Glomerular endothelial cell (primary cell): ENCODE measurements at regions not wholly inside any gene's neighbourhood (a gene's known extent, or its start where the extent isn't known, plus 50 kb on each side); places are given as distances from the start of the nearest gene placed in this dataset.
A peak's percentile ranks its signal among the peaks of the same experiment; 100 is the strongest.

ENCODE experiments used
- DNase-seq: peaks from one replicate; pipeline ENCODE4 v3.0.0-alpha.2; 2011; ENCODE audit warnings: low read depth, low spot score; ENCODE audit errors: extremely low read depth

DNA sequence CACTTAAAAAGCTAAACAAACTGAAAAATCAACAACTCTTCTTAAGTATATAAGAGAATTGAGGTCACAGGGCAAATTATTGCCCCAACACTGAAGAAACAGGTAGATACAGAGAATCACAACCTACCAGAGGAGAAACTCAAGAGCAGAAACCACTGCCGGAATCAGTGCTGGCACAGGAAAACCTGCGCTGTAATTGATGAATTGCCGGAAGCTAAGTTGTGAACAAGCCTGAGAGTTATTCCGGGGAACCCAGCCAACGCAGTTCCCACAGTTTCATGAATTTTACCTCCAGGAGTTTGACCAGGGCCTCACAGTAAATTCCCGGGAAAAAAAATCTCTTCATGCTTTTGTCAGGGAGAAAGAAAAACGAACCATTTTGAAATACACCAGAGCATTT, 657.1 kb upstream of the BRINP3 start:
- peak; percentile 67 for DNase-seq

DNA sequence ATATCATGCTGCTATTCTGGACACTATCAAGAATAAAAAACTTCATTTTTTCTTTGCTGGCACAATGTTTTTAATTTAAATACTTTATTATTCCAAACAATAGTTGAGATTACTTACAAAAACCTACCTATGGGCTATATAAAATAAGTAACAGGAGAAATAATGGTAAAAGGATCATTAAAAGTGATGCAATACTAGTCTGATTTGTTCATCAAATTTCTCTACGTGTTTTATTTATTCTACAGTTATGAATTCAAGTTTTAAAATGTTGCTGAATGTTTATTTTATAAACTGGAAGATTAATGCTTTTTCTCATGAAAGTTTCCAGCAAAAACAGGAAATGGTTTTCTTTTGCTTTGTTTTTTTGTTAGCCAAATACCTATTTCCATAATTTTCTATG, 662.4 kb upstream of the BRINP3 start:
- no peak for DNase-seq

DNA sequence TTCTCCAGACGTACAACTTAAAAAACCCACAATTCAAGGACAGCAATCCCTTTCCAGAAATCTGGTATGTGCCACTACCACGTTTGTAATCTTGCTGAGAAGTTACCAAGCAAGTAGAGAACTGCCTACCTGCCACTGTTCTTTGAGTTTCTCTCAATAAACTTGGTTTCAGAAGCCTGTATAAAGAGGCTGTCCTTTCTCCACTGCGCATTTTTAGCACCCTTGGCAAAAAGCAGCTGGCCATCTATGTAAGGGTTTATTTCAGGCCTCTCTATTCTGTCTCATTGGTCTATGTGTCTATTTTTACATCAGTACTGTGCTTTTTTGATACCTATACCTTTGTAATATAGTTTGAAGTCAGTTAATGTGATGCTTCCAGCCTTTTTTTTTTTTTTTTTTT, 665.1 kb upstream of the BRINP3 start:
- no peak for DNase-seq

DNA sequence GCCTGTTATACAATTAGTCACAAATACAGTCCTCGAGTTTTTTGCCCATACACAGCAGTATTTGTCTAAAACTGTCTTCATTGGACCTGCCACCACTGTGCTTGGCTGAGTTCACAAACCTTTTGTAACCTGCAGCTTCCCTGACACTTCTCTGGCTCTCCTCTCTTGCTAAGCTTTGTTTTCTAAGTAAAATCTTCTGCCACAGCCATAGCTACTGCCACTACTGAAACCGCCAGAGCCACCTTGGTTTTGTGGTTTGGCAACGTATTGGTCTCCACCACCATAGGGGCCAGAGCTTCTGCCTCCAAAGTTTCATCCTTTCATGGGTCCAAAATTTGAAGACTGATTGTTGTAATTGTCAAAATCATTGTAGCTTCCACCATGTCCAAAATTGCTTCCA, 668.2 kb upstream of the BRINP3 start:
- no peak for DNase-seq

DNA sequence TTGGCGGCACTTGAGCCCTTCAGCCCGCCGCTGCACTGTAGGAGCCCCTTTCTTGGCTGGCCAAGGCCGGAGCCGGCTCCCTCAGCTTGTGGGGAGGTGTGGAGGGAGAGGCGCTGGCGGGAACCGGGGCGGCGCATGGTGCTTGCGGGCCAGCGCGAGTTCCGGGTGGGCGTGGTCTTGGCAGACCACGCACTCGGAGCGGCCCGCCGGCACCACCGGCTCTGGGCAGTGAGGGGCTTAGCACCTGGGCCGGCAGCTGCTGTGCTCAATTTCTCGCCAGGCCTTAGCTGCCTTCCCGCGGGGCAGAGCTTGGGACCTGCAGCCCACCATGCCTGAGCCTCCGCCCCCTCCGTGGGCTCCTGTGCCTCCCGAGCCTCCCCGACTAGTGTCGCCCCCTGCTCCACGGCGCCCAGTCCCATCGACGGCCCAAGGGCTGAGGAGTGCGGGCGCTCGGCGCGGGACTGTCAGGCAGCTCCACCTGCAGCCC, 673.7 kb upstream of the BRINP3 start:
- DNase-seq, result no peak

DNA sequence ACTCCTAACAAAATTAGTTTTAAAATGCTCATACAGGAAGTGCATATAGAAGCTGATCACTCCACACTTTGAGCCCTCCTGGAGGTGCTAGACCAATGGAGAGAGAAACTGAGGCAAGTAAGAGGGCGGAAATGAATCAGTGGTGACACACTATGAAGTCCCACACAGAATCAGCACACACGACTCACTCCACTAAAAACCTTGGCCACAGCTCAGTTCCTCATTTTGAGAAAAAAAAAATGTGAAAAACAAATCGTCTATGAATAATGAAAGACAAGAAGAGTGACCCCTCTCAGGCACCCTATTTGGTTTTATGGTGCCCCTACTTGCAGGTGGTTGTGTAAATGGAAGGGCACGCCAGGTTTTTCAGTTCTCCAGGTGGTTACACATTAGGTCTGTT, 675.1 kb upstream of the BRINP3 start:
- DNase-seq, result no peak

DNA sequence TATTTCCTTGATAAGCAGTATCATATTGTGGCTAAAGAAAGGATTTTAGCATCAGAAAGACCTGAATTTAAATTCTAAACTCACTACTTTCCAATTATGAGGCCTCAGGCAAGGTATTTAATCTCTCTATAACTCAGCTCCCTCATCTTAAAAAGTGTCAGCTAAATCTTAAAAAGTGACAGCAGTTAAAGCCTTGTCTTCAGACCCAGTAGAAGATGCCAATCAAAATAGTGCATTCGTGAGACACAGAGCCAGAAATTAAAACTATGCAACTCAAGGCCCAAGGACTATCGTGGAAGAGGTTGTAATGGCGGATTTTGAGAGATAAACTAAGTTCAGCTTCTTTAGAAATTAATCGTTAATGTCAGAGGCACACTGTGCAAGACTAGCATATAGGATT, 677.5 kb upstream of the BRINP3 start:
- DNase-seq, result no peak

DNA sequence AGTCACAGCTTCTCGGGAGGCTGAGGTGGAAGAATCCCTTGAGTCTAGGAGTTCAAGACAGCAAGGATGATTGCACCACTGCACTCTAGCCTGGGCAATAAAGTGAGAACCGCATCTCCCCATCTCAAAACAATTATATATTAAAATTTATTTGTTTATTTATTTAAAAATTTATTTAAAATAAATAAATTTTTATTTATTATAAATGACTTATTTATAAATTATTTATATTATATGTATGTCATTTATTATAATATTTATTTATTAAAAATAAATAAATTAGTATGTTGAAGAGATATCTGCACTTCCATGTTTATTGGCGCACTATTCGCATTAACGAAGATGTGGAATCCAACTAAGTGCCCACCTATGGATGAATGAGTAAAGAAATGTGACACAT, 683.2 kb upstream of the BRINP3 start:
- DNase-seq, result no peak

DNA sequence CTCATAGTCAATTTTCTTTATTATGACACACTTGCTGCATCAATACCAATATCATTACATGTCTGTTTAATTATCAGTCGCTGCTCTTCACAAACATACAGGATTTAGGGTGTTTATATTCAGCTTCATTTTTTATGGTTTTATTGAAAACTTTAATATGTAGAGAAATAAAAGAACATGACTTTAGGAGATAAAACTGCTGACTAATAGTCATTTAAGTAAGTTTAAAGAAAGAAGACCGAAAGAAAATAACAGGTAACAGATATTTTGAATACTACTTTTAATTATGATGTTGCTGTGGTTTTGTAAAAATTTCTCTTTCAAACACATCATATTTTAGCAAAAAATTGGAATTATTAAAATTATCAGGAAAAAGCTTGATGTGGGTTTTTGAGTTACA, 685.1 kb upstream of the BRINP3 start:
- DNase-seq, result no peak

DNA sequence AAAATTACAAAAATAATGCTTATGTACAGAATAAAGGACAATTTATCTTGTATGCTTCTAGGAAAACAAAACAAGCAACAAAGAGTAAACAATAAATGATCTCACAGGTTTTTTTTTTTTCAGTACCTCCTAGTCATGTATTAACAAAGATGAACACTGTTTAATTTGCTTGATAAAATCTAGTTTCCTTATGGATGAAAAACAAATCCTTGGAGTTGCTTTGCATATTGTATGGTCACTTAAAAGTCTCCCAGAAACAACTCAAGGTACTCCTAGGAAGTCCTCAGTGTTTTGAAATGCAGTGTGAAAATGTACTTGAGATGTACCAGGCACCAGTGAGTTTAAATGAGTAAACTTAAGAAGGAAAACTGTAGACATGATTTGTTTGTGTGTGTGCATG, 686.0 kb upstream of the BRINP3 start:
- DNase-seq, result no peak

DNA sequence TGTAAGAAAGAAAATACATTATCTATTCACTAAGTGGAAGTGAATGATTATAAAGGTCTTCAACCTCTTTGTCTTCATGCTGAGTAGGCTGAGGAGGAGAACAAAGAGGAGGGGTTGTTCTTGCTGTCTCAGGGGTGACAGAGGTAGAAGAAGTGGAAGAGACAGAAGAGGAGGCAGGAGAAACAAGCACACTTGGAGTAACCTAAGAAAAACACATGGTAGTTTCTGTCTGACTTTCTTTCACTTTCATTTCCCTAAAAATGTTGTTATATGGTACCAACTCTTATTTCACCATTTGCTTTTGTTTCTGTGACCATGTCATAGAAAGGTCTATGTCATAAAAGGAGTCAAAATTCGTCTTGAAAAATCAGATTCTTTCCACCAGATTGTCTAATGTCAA, 696.6 kb upstream of the BRINP3 start:
- no peak for DNase-seq

DNA sequence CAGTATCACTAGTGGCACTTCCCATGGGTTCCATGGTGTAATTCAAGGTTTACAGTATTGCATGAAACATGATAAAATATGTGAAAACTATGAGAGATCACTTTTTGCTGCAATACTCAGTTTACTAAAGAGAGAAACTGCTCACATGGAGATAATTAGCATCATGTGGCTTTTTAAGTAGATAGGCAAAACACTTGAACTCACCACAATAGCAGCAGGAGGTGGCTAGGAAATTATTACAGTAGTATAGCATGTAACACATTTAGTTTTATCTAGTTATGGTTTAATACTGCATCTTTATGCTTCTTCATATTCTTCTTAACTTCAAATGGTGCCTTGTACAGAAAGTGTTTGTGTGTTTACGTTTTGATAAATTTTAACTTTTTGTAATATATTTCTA, 698.5 kb upstream of the BRINP3 start:
- DNase-seq, result no peak

DNA sequence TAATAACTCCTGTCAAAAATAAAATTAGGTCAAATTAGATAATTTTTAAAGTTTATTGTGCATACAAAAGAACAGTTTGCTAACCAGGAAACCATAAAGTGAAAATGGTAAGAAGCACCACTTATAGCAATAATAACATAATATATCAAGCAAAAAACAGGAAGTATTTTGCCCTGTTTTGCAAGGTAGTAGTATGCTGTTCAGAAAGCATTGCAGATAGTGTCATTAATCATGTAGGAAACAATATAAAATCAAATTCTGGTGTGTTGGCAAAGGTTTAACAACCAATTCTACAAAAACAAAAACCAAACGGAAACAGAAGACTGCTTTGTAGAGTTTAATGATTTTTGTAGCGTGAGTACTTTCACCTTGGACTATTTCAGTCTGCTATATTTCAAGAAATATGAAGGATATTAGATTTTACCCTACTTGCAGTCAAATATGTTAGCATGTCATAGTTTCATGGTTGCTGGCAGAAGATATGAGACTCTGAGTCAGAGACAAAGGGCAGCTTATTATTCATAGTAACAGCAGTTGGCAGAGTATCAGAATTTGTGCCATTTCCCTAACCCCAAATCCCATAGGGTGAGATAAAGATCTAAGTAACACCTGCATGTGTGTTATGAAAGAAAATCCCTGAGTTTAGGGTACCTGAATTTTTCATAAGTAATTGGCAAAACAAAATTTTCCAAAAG, 729.0 kb upstream of the BRINP3 start:
- DNase-seq, result peak; percentile 41

DNA sequence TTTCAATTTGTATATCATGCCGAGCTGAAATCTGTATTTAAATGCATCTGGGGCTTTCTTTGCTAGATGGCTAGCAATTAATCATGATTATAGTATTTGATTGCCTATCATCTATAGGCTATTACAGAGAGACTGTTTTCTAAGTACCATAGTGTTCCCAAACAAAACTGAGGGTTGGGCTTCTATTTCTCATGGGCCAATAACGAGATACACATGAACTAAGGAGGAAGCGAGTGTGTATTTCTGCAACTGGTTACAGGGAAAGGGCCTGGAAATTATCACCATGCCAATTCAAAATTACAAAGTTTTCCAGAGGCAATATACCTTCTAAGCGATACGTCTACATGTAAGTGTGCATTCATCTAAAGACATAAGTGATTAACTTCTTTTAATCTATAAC, 744.5 kb upstream of the BRINP3 start:
- DNase-seq, result no peak

DNA sequence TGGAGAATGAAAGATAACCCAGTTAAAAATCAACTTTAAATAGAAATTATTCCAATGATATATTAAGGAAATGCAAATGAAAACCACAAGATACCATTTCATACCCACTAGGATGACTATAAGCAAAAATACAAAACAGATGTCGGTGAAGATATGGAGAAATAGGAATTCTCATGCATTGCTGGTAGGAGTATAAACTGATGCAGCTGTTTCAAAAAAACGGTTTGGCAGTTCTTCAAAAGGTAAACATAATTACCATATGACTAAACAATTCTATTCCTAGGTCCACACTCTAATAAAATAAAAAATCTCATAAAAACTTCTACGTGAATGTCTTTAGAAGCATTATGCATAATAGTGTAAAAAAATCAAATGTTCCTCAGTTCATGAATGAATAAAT, 763.3 kb upstream of the BRINP3 start:
- DNase-seq, result no peak

DNA sequence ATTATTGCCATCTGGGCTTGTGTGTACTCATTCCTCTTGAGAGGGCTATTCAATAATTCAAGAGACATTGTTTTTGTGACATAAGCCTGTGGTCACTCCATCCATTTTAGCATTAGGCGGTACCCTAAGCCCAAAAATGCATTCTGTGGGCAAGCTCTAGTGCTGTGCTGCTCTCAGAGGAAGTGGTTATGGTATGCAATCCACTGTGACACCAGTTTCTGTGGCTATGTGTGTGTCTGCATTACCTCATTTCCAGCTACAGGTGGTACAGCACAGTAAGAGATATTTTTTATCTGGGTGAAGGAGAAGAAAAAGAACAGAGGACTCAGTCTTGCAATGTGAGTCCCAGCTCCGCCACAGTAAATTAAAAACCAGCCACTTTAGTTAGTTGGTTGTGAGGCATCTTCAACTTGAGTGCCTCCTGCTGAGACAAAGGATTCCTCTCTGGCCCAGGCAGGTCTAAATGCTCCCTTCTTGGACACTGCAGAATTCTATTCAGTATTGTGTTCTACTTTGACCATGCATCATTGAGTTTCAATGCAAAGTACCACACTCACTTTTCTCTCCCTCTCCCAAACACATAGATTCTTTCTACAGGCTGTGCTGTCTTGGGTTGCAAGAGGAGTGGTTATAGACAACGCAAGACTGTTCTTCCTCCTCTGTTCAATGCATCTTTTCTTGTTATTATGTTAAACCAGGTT, 777.8 kb upstream of the BRINP3 start:
- no peak for DNase-seq

DNA sequence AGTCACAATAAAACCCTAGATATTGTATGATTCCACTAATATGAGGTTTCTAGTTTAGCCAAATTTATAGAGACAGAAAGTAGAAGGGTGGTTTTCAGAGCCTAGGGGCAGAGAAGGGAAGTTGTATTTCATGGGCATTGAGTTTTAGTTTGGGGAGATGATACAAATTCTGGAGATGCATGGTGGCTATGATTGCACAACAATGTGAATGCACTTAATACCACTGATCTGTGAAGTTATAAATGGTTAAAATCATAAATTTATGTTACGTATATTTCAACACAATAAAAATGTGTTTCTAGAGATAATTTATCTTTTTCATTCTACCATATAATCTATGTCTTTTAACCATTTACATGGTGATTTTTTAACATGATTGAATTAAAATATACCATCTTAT, 779.3 kb upstream of the BRINP3 start:
- no peak for DNase-seq

DNA sequence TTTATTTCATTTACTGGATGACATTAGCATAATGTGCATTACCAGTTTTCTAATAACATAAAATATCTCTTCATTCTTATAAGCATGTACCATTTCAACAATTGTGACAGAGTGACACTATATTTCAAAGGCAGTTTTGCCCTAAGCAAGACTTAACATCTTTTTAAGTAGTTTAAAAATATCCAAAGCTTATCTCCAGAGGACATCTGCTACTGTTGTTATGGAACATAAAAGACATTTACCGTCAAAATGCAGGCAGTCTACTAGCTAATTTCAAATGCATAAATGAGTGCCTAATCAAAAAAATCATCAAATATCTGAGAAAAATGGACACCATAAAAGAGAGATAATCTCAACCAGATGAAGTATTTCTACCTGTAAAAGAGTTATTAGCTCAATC, 782.4 kb upstream of the BRINP3 start:
- DNase-seq, result no peak

DNA sequence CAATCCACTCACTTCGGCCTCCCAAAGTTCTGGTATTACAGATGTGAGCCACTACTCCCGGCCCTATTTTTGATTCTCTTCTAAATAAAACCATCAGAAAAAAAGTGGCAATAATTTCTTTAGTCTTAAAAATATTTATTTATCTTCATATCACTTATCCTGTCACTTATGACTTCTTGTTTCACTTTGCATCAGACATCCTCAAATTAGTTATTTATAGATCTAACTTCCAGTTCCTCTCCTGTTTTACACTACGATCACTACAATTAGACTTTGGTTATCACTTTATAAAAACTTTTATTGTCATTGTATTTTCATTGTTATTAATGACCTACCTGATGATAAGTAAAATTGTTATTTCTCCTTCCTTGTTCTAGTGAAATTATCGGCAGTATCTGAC, 783.4 kb upstream of the BRINP3 start:
- DNase-seq, result no peak

DNA sequence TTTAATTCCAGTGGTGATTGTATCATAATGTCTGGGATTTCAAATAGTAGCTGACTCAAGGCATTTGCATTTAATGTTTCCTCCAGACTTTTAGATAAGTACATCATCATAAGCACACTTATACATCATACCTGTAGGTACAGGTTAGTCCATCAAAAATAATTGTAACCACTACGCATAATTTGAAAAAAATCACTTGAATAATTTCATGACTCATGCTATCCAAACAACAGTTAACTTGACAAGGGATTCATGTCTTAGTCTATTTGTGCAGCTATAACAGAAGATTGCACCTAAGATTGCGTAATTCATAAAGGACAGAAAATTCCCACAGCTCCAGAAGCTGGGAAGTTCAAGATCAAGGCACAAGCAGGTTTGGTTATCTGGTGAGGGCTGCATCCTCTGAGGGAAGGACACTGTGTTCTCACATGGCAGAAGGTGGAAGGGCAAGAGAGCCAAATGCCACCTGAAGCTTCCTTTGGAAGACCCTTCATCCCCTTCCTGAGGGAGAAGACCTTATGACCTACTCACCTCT, 801.7 kb upstream of the BRINP3 start:
- DNase-seq, result no peak

DNA sequence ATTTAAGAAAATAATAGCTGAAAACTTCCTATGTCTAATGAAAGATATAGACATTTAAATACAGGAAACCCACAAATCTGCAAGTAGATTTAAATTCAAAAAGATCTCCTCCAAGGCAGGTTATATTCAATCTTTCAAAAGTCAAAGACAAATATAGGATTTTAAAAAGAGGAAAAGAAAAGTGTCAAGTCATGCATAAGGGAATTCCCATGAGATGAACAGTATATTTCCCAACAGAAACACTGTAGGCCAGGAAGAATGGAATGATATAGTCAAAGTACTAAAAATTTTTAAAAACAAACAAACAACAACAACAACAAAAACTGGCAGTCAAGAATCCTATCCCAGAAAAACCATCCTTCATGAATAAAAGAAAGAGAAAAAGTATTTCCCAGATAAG, 806.5 kb upstream of the BRINP3 start:
- no peak for DNase-seq

DNA sequence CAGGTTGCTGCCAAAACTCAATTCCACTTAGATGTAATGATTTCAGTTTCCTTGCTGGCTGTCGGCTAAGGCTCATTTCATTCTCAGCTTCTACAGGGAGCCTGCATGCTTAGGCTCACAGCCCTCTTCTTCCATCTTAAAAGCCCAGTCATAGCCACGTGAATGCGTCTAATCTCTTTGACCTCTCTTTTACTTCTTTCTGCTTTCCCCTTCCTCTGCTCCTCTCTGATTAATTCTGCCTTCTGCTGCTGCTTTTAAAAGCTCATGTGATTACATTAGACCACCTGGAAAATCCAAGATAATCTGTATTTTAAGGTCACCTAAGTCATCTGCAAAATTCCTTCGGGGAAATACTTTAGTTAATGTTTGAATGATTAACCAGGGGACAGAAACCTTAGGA, 812.8 kb upstream of the BRINP3 start:
- no peak for DNase-seq
